ENCODE measurements at regions not wholly inside any gene's neighbourhood (a gene's known extent, or its start where the extent isn't known, plus 50 kb on each side); places are given as distances from the start of the nearest gene placed in this dataset.
A peak's percentile ranks its signal among the peaks of the same experiment; 100 is the strongest.
"Not testable (repeated sequence)": the region's sequence is repeated elsewhere in the genome, so short reads cannot be mapped to it uniquely, and the experiment has no call there.

GRCh38 chr3:104190681-104191080 lies 1176.0 kb upstream of the ALCAM start:
- DNase-seq, result no peak

DNA sequence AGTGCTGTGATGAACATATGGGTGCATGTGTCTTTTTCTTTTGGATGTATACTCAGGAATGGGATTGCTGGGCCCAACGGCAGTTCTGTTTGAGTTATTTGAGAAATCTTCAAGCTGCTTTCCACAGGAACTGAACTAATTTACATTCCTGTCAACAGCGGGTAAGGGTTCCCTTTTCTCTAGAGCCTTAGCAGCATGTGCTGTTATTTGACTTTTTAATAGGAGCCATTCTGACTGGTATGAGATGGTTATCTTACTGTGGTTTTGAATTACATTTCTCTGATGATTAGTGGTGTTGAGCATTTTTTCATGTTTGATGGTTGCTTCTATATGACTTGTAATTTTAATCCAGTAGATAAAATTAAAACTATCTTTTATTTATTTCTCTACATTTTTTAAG lies 1168.6 kb upstream of the ALCAM start:
- DNase-seq, result no peak

DNA sequence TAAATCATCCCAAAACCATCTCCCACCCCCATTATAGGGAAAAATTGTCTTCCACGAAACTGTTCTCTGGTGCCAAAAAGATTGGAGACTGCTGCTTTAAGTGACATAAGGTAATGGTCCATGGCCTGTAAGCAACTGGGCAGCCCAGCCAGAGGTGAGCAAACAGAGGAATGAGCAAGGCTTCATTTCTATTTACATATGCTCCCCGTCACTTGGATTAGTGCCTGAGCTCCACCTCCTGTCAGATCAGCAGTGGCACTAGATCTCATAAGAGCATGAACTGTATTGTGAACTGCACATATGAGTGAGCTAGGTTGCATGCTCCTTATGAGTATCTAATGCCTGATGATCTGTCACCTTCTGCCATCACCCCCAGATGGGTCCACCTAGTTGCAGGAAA lies 1159.8 kb upstream of the ALCAM start:
- DNase-seq, result no peak

DNA sequence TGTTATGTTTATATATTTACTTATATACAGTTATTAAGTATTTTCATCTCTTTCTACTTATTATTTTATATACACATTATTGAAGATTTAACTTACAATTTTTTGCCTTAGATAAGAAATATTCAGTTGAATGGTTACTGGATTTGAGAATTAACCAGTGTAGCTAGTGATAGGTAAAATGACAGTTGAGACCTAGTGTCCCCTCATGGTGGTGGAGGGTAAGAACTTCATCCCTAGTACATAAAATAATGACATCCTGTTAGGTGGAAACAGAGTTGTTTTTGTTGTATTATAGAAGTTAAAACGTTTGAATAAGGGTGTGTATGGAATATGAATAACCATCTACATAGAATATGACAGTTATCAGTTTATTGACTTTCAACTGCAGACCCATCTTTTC lies 1152.4 kb upstream of the ALCAM start:
- no peak for DNase-seq

DNA sequence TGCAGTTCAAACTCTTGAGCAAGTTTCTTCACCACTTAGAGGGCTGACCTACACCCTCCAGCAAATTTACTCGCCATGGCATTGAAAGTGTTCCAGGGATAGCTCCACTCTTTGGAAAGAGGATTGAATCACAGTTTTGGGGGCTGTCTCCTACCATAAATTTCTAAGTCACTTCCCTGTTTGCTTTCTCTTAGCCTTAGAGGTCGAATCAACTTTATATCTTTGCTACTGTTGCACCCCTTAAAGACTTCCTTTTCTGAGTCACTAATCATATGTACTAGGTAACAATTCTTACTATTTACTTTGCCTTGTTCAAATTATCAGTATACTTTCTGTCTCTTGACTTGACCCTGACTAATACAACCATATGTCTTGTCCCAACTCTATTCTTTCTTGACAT lies 1151.8 kb upstream of the ALCAM start:
- no peak for DNase-seq

- not testable (repeated sequence) for DNase-seq
Measured at GRCh38 chr3:104219046-104219445, 1147.7 kb upstream of the ALCAM start.

DNA sequence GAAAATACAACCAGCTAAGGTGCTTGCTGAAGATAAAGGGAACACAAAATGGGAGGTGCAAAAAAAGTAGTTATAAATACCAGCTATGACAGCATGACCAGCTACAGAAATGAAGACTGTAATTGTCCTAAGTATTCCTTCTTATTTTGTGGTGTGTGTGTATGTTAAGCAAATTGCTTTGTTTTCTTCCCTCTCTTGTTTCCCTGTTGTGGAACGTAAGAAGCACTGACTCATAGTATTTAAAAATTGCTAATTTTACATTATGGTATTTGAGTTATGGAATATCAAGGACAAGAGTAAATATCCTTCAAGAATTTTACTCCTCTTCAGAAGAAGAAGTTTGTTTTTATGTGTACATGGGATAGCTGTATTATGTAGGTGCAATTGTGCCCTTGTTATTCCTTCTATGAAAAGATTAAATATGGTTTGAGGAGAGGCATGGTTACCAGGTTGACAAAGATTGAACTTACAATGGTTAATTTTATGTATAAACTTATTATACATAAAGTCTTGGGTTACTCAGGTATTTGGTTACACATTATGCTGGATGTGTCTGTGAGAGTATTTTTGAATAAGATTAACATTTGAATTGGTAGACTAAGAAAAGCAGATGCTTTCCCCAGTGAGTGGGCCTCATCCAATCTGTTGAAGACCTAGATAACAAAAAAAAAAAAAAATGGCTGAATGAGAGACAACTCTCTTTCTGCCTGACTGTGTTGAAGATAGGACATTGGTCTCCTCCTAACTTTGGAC lies 1132.1 kb upstream of the ALCAM start:
- no peak for DNase-seq

- no peak for DNase-seq
Measured at GRCh38 chr3:104244680-104245220, 1122.0 kb upstream of the ALCAM start.

GRCh38 chr3:104245261-104245660 lies 1121.4 kb upstream of the ALCAM start:
- DNase-seq, result no peak

GRCh38 chr3:104245981-104246380 lies 1120.7 kb upstream of the ALCAM start:
- DNase-seq, result no peak

- no peak for DNase-seq
Measured at GRCh38 chr3:104257486-104257885, 1109.2 kb upstream of the ALCAM start.

GRCh38 chr3:104263477-104263876 lies 1103.2 kb upstream of the ALCAM start:
- DNase-seq, result no peak

DNA sequence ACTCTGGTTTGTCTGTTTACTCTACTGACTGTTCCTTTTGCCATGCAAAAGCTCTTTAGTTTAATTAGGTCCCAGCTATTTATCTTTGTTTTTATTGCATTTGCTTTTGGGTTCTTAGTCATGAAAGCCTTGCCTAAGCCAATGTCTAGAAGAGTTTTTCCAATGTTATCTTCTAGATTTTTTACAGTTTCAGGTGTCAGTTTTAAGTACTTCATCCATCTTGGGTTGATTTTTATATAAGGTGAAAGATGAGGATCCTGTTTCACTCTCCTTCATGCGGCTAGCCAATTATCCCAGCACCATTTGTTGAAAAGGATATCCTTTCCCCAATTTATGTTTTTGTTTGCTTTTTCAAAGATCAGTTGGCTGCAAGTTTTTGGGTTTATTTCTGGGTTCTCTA lies 1100.5 kb upstream of the ALCAM start:
- not testable (repeated sequence) for DNase-seq

DNA sequence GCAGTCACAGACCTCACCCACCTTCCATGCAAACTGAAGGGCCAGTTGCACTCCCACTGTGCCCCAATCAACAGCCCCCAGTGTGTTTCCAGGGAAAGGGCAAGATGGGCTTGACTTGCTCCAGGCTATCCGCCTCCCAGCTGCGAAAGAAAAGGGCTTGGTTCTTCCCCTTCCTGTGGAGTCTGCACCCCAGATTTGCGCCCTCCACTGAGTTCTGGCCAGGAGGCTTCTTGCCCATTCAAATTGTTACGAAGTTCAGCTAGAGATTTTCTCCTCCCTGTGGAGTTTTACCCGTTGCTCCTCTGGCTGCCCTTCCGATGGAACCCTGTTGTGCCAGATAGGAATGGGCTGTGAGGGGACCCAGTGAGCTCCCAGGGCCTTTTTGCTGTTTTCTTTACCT lies 1096.9 kb upstream of the ALCAM start:
- no peak for DNase-seq

DNA sequence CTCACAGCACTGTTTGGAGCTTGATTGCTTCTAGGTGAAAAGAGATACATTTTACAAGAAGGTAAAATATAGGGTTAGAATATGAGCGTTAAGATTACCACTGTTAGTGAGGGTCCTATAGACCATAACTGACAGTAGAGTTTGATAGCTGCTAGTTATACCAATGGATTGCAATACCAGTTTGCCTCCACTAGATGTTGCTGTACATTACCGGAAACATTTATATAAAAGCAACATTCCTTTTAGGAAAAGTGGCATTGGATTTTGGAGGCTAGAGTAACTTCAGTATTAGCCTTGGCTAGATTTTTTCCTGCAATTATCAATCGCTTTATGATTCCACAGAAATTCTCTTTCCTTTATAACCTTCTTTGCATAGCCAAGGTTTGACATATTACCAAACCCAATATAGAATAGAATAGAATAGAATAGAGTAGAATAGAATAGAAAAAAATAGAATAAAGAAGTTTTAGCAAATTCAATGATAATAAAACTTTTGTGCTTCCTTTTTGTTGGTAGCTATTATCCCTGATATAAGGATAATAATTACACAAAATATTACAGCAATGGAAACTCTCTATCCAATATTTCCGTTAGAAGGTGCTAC lies 1093.6 kb upstream of the ALCAM start:
- DNase-seq, result no peak

DNA sequence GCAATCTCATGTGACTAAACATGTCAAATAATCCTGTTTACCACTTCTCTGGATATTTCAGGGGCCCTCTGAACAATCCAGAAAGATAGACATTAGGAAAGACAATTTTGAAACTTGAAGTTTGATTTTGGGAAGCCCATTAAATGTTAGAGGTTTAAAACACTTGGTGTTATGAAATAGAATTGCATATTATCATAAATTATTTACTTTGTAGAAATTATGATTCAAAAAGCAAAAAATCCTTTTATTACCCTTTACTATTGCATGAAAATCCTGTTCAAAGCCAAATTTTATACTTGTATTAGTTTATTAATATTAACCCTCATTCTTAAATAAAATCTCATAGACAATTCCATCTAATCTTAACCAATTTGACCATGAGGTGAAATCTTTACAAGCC lies 1091.5 kb upstream of the ALCAM start:
- no peak for DNase-seq

GRCh38 chr3:104279617-104280016 lies 1087.1 kb upstream of the ALCAM start:
- peak in 1 of 2 donors; percentile 32 for DNase-seq

DNA sequence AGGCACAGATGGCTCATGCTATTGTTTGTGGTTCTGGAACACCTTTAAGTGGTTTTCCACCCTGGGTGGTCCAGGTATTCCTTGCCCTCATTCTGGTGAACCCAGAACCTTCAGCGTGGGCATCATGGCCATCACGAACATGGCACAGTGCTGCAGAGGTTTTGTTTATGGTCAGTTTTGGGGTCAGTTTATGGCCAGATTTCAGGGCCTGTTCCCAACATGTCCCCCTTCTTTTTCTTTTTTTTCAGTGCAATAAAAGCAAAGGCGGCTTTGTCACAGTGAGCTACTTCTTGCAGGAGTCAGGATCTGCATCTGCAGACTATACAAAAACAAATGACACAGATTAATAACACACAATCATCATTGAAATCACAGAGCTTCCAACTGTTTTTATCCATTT lies 1085.0 kb upstream of the ALCAM start:
- DNase-seq, result no peak

- no peak for DNase-seq
Measured at GRCh38 chr3:104286645-104287044, 1080.1 kb upstream of the ALCAM start.

DNA sequence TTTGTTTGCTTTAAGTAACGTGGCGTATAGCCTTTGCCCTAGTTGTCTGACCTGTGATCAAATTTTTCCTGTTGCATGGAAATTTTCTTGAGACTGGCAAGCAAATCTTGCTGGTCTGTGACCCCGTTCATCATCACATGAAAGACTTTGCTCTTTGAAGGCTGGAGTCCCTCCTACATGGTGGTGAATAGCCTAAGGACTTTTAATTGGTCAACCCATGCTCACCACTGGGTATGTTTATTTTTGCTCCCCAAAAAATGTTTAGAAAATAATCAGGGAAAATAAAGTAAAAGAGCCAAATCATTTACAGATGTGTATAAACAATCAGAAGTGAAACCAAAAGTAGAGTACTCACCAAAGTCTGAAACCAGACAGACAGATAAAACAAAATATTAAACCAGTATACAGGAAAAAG lies 1075.3 kb upstream of the ALCAM start:
- DNase-seq, result peak in 1 of 2 donors; percentile 24

DNA sequence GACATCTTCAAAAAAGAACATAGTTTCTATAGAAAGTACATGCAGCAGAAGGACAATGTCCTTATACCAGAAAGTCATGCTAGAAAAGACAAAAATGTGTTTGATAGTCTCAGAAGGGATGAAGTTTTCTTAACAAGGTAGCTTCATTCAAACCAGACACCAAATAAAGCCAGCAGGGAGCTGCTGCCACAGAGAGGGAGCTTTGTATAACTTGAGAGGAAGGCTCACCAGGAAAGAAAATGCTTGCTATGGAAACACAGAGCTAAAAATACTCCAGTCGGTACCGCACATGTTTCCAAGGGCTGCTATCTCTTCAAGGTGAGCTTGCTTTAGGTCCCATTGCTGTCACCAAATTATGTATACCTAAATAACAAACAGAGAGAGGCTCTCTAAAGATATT lies 1074.8 kb upstream of the ALCAM start:
- no peak for DNase-seq

GRCh38 chr3:104297617-104298016 lies 1069.1 kb upstream of the ALCAM start:
- DNase-seq, result no peak

DNA sequence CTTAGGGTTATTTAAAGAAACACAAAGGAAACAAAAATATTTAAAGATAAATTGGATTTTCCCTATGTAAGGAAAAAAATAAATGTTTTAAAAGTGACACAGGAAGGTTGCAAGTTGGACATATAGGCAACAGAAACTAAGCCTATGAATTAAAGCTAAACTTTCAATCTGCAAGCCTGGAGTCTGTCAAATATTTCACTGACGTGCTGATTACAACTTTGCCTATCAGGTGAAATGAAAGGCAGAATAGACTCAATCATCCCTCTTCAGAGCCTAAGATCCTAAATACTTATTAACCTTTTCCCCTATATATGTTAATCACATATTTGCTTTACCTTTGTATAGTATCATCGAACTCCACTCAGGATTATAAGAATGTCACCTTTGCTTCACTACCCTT lies 1068.0 kb upstream of the ALCAM start:
- DNase-seq, result no peak

DNA sequence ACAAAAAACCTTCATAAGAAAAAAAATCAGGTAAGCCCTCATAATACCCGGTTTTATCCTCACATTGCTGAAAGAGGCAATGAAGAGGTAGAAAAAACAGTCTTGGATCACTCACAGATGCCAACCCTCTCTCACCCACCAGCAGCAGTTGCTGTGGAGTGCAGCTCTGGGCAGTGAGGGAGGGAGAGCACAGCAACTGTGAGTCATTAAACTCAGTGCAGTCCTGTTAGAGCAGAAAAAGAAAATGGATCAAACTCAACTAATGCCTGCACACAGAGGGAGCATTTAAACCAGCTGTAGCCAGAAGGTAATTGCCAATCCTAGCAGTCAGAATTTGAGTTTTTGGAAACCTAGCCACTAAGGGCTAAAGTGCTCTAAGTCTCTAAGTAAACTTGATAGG lies 1050.6 kb upstream of the ALCAM start:
- DNase-seq, result no peak

GRCh38 chr3:104323226-104323625 lies 1043.5 kb upstream of the ALCAM start:
- DNase-seq, result no peak

Measured in bone marrow (tissue), 2 donors.